ENCODE measurements at regions not wholly inside any gene's neighbourhood (a gene's known extent, or its start where the extent isn't known, plus 50 kb on each side); places are given as distances from the start of the nearest gene placed in this dataset.

DNA sequence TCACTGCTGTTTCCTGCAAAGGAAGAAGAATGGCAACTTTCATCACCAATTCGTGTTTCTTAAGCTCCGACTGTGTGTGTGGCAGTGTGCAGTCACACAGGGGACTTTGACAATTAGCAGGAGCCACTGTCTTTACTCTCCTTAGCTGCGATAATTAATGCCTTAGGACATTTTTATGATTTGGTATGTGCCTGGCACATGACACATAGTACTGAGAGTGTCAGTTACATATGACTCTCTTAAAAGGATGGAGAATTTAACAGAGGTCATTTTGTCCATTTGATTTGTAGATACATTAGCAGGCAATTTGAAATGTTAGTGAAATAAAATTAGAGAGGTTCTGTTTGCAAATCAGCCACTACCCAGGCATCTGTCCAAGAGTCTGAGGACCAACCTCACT, 128.9 kb upstream of the VEPH1 start:
- DNase-seq (ENCODE audit: low read depth, low spot score) = no peak

DNA sequence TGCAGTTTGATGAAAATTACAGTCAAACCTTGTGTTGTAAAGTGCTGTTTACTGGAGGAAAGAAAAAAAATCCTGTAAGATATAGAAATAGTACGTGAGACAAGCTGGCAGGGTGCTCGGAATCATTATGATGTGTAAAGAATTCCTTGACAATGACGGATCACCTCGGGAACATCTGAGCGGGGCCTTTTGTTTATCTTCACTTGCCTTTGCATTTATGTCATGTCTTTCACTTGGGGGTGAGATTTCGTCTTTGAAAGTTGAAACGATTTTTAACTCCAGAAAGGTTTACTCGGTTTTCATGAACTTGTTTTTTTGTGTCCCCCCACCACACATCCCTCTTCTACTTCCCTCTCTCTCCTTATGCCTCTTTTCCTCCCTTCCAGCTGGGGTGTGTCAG, 128.3 kb upstream of the VEPH1 start:
- no peak for DNase-seq (ENCODE audit: low read depth, low spot score)

DNA sequence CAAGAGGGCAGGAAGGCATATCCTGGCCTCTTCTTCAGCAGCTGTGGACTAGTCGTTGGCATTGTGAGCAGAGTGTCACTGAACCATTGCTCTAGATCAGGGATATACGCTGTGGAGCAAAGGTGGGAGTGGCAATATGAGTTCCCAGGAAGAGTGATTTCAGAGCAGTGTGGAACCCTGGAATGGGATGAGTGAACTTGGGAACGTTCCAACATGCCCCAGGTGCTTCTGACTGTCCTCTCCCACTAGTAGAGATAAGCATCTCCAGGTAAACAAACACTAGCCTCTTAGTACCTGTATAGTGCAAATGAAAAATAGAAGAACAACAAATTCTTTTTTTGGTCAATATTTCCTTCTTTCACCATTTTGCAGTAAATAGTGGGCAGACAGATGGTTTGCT, 123.6 kb upstream of the VEPH1 start:
- DNase-seq (ENCODE audit: low read depth, low spot score) = no peak

DNA sequence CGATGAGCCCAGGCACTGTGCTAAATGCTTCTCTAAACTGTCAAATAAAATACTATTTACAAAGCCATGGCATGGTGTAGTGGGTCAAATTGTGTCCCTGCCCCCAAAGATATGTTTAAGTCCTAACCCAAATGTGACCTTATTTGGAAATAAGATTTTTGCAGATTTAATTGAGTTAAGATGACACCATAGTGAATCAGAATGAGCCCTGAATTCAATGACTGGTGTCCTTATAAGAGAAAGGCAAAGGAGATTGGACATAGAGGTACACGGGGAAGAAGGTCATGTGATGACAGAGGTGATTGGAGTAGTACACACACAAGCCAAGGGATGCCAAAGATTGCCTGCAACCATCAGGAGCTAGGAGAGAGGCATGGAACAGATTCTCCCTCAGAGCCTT, 121.6 kb upstream of the VEPH1 start:
- no peak for DNase-seq (ENCODE audit: low read depth, low spot score)

DNA sequence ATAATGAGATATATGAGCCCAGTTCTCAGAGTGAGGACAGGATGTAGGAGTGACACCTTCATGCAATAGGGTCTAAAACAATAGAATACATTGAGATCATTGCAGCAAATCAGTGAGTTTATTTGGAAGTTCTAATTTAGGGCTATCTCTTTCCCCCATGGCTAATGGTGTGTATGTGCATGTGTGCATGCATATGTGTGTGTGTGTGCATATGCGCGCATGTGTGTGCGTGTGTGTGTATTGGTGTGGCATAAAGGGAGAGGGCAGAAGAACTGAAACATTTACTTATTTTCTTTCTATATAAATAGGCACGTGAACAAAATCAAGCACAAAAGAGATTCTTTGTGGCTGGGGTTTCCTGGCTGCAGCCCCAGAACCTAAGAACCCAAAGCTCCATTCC, 115.7 kb upstream of the VEPH1 start:
- no peak for DNase-seq (ENCODE audit: low read depth, low spot score)

DNA sequence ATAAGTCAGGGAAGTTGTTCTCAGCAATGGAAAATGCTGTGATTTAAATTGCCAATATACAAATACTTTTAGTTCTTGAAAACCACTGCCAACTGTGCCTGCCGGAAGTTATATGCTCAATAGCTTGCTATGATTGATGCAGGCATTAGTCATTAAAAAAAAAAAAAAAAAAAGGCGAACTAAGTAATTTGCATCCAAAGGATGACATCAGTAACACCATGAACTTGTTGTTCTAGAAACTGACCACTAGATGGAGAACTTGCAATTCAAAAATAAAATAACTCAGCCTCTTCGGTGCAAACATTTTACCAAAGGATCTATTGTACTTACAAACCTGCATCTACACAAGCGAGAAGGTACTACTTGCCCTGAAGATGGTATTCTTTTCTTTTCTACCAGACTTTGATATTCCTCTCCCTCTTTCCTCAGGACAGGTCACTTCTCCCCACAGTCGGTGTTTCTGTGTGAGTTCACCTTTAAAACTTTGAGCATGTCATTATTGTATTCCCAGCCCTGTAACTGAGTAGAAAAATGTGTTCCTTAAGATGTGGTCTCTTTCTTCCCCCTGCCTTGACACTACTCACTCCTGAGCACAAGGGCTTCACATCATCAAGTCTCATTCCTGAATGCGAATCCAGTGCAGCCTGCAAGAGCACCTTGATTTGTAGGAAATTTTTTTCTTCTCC, 115.0 kb upstream of the VEPH1 start:
- DNase-seq (ENCODE audit: low read depth, low spot score) = no peak

DNA sequence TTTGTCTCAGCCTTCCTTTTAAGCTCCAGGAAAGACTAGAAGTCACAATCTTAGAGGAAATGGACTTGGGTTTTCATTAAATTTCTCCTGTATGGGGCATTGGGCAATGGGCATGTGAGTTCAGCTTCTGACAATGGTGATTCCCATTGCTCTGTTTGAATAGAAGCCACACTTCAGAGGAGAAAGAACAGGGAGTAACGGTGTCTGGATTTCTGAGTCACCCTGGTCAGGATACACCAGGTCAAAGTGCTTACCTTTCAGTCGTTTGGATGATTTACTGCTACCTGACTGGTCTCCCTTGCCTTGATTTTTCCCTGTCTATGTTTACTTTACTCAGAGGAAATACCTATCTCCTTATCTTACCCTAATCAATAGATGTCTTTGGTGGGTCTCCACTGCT, 111.7 kb upstream of the VEPH1 start:
- DNase-seq (ENCODE audit: low read depth, low spot score) = no peak

DNA sequence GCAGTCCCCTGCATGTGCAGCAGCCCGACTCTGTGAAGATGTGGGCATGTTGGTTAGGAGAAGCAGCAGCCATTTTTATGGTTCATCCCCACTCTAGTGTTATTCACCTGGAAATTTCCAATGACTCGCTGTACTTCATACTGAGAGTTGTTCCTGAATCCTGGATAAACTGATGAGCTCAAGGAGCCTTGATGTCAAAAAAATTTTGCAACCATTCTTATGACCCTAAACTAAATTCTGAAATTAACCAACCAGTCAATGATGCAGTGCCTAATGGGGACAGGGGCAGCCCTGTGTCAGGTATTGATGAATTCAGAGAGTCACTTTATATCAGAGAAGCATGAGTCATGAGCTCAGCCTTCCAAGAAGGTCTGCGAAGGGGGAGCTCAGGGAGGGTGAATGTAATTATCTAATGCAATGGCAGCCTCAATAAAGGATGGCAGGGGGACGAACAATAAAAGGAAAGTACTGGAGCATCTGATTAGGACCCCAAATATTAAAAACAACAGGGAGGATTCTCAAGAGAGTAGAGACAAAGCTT, 108.4 kb upstream of the VEPH1 start:
- DNase-seq (ENCODE audit: low read depth, low spot score) = no peak

DNA sequence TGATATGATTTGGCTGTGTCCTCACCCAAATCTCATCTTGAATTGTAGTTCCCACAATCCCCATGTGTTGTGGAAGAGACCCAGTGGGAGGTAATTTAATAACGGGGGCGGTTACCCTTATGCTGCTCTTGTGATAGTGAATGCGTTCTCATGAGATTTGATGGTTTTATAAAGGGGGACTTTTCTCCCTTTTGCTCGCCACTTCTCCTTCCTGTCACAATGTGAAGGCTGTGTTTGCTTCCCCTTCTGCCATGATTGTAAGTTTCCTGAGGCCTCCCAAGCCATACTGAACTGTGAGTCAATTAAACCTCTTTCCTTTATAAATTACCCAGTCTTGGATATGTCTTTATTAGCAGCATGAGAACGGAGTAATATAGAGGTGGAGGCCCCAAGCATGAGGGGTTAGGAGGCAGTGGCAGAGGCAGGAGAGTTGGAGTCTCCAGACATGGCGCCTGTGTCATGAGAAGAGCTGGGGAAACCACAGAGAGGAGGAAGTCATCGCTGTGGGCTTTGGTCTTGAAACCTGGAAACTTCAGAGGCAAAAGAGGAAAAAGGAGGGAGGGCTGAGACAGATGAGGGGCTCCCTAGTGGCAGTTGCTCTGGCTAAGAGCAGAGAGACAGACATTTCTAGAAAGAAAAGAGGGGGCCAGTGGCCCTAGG, 107.8 kb upstream of the VEPH1 start:
- DNase-seq (ENCODE audit: low read depth, low spot score) = no peak

DNA sequence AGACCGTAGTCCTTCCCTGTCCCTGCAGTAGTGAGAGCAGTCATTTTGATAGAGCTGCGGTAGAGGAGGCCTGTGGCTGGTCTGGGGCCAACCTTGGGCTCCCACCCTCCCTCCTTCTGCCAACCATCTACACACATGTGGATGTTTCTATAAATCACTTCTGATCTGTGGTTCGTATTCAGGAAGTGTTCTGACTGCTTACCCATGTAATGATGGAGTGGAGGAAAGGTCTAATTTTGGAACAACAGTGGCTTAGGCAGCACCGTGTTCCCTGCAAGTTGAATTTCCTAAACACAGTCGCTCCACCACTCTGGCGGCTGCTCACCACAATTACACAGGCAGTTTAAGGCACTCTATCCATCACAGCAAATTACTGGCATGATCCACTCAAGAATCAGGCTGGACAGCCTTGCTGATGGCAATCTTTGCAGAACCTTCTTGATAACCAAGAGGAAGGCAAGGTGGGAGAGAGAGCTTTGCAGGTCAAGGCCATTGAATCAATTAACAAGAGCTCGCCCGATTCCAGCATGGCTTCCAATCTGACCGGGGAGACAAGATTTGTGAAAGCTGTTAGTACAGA, 104.7 kb upstream of the VEPH1 start:
- no peak for DNase-seq (ENCODE audit: low read depth, low spot score)

DNA sequence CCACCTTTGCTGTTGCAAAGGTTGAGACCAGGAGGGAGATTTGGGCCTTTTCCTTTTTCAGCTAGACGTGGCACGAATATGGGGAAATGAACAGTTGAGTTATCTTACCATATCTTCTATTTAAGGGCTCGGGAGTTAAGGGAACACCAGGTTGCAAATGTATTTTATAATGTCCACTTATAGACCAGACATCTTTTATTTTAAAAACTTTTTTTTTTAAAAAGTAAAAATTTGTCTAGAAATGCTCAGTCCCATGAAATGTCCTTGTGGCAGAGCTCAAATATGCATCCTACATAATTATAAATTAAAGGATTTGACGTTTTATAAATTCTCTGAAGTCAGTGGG, 103.6 kb upstream of the VEPH1 start:
- no peak for DNase-seq (ENCODE audit: low read depth, low spot score)

DNA sequence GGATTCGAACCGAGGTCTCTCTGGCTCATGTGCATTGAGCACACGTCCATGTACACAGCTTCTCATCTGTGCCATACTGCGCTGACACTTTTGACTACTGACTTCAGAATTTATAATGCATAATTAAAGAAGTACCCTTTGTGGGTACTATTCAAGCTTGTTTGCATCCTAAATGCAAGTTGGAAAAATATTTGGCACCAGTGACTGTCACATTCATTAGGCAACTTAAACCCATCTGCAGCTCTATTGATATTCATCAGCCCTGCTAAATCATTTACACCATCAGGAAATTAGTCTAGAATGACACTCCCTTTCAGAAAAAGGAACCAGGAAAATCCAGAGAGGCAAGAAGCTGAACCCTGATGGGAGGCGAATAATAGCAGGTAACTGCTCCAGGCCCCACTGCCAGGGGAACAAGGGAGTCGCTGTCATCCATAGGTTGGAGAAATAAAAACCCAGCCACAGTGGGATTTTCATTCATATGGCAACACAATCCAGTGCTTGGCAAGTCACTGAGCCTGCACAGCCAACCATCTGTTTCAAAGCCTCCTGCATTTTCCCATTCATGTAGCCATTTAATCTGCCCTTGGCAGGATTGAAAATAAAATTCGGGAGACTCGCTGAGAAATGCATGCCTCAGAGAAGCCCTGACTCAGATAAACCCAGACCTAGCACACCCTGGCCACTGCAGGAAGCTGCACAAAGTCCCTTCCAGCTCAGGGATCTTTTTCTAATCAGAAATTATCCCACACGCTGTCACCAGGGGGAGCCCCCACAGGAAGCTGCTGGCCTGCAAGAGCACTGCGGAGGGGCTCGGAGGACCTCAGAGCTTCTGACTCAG, 103.0 kb upstream of the VEPH1 start:
- peak; percentile 24 for DNase-seq (ENCODE audit: low read depth, low spot score)

DNA sequence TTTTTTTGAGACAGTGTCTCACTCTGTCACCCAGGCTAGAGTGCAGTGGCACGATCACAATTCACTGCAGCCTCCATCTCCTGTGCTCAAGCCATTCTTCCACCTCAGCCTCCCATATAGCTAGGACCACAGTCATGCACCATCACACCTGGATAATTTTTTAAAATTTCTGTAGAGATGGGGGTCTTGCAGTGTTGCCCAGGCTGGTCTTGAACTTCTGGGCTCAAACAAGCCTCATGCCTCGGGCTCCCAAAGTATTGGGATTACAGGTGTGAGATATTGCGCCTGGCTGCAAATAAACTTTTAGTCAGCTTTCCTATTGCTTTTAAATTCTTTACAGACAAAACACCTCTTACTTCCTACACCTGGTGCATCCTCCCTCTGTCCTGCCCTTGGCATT, 102.1 kb upstream of the VEPH1 start:
- no peak for DNase-seq (ENCODE audit: low read depth, low spot score)

DNA sequence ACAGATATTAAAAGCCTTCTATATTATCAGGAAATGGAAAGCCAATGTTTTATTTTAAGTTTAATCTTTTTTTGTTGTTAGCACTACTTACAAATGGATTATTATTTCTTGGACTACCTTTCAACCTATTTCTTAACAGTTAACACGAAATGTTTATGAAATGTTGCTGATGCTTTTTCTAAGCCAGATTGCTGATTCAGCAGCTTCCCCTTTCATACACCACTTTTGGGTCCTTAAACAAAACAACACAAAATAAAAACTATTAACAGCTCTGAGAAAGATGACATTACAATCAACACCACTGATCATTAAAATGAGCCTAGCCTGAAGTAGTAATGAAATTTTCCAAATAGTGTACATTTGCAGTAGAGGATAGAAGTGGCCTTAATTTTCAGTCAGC, 99.2 kb upstream of the VEPH1 start:
- DNase-seq (ENCODE audit: low read depth, low spot score) = no peak

DNA sequence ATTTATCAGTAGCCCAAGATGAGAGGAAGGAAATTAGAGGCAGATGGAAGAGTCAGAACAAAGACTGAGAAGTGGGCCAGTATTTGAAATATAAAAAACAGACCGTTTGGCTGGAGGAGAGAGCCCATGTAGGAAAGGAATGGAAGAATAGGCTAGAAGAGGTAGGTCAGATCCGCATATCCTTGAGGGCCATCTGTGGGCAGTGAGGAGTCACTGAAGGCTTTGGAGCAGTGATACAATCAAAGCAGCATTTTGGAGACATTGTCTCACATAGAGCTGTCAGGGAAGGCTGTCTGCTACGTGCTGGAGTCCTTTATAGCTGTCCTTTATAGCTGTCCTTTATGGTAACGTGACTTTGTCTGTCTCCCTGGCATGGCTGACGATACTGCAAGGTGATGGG, 92.0 kb upstream of the VEPH1 start:
- DNase-seq (ENCODE audit: low read depth, low spot score) = no peak

DNA sequence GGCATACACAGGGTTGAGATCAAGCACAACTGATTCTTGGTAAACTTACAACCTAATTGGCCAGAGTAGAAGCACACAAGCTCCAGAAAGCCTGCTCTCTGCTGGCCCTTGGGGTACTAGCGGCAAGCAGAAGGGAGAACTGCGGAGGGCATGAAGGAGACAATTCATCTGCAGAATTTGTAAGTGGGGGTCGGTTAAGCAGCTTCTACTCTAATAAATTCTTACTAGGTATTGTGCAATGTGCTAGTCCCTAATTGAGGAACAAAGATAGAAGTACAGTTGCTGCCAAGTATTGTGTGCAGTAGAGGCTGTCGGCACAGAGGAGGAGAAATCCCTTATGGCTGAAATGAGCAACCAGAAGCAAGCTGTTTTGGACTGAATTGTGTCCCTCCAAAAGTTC, 91.2 kb upstream of the VEPH1 start:
- no peak for DNase-seq (ENCODE audit: low read depth, low spot score)

DNA sequence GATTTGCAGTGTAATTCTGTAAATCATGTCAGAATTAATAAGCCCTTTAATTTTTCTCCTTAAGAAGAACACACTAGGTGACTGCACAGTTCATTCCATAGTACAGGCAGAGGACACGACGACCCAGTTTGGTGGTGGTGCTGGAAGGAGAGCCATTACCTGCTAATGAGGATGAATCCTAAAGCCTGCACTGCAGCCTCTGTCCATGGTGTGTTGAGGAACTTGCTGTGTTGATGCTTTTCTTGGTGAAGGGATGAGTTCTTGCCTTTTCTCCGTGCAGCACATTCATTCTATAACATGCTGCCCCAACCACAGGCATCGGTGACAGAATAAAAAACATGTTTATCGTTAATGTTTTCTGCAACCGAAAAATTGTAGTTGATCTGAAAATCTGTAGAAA, 89.6 kb upstream of the VEPH1 start:
- DNase-seq (ENCODE audit: low read depth, low spot score) = no peak

DNA sequence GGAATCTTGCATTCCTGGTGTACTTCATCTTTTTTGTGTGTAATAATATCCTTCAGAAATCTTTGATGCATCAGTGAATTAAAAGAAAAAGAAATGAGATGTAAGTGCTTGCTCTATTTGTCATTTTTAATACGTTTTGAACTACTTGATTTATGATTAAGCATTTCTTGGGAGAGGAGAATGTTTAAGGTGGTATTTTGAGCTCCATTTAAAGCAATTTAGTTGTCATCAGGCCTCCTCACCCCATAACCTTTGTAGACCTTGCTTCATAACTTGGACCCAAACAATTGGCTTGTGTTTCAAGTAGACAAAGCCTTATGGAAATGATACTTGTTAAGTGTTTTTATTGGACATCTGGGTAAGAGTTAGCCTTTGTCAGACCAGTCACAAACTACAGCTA, 87.1 kb upstream of the VEPH1 start:
- no peak for DNase-seq (ENCODE audit: low read depth, low spot score)

DNA sequence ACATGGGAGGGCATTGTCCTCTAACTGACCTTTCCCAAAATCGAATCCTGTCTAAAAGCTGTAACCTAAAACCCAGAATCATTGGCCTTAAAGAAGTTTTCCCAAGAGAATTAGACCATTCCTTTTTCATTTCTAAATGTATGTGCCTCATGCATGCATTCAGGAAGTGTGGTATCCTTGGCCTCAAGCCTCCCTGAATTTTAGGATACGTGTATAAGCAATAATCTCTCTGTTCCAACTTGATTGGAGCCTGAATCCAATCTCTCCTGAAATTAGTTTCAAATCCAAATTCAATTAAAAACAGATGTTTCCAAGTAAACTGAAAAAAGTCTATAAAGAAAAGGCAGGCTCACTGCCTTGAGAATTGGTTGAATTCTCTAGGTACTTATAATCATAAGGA, 86.0 kb upstream of the VEPH1 start:
- no peak for DNase-seq (ENCODE audit: low read depth, low spot score)

DNA sequence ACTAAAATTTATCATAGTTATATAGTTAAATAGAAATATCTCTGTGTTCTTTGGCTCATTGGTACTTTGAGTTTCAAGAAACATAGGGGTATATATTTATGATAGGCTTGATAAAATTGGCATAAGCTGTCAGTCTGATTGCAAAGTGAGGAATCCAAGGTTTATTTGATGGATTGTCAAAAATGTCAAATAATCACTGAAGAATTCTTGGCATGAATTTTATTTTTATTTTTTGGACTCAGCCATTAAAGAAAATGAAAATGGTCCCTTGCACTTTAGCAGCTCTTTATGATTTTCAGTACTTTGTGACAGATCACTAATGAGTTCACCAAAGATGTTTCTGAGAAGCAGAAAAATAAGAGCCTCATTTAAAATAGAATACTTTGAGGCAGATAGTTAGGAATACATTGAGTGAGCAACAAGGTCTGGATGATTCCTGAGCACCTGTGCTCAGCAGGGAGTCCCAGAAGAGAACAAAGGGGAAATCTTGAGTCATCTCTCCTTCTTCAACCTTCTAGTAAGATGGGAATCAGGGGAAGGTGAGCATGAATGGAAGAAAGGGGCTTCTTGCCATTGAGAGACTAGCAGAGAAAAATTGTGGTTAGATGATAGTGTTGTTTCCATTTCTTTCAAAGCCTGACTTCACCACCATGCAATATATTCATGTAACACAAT, 85.3 kb upstream of the VEPH1 start:
- no peak for DNase-seq (ENCODE audit: low read depth, low spot score)

DNA sequence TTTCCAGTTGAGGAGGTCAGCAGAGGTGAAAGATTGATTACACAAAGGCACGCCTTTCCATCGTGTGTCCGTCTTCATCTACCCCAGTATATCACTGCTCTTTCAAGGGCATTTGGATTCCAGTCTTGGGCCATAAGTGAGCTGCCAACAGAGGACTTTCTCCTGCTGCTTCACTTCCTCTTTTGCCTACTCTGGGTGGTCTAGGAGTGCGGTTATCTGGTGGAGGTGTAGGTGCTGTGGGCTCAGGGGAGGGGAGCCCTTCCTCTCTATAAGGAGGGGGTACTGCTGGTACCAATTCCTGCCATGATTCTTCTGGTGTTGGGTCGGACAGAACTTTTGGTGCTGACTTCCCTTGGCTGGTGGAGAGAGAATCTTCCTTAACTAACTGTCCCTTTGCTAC, 83.1 kb upstream of the VEPH1 start:
- no peak for DNase-seq (ENCODE audit: low read depth, low spot score)

DNA sequence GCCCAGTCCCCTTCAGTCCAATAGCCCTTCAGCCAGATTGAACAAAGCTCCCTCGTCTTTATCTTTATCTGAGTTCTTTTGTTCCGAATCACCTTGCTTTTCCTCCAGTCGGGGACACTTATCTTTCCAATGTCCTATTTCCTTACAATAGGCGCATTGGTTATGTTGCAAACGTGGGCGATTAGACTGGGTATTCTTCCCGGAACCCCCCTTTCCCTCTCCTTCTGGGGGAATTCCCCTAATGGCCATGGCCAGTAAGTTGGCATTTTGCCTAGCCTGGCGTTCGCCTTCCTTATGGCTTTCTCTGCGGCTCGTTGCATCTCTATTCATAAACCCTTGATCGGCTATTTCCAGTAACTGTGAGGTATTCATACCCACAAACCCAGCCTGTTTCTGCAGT, 82.2 kb upstream of the VEPH1 start:
- no peak for DNase-seq (ENCODE audit: low read depth, low spot score)

Measured in activated CD4-positive, CD25-positive, alpha-beta regulatory T cell treated with anti-CD3 and anti-CD28 coated beads, Interleukin-2, amount 50 U/mL, for 16 hours (primary cell).